ENCODE measurements at regions not wholly inside any gene's neighbourhood (a gene's known extent, or its start where the extent isn't known, plus 50 kb on each side); places are given as distances from the start of the nearest gene placed in this dataset.
"Not testable (repeated sequence)": the region's sequence is repeated elsewhere in the genome, so short reads cannot be mapped to it uniquely, and the experiment has no call there.

DNA sequence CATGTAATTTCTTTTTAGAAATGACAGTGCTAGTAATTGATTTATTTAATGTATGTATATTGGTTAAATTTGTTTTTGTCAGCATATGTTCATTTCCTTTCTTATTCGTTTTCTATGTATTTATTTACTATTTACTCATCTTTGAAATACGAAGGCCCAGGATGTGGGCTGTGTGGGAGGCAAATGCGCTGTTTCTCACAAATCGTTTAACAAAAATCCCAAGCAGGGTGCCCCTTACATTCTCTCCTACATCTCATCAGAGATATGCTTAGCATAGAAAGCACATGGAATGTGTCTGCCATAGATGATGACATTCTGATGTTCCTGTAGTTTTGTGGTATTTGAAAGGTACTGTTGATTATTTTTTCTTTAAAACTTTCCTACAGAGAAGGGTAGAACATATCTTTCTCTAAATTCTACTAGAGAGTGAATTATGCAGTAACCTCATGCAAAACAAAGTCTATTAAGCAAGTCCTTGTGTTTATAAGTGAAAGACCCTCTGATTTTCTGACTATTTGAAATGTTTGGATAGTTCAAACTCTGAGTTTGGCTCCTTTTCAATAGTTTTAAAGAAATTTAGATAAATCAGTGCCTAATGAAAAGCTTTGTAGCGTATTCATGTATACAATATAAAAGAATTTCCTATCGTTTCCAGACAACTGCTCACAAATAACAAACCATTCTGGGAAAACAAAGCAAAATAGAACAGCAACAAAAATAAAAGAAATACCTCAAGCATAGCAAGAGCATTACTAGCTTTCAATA is 111.1 kb upstream of the VGLL3 start:
- no peak for DNase-seq

DNA sequence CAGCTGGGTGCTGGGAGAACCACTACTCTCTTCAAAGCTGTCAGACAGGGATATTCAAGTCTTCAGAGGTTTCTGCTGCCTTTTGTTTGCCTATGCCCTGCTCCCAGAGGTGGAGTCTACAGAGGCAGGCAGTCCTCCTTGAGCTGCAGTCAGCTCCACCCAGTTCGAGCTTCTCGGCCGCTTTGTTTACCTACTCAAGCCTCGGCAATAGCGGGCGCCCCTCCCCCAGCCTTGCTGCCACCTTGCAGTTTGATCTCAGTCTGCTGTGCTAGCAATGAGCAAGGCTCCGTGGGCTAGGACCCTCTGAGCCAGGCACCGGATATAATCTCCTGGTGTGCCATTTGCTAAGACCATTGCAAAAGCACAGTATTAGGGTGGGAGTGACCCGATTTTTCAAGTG is 106.8 kb upstream of the VGLL3 start:
- not testable (repeated sequence) for DNase-seq

DNA sequence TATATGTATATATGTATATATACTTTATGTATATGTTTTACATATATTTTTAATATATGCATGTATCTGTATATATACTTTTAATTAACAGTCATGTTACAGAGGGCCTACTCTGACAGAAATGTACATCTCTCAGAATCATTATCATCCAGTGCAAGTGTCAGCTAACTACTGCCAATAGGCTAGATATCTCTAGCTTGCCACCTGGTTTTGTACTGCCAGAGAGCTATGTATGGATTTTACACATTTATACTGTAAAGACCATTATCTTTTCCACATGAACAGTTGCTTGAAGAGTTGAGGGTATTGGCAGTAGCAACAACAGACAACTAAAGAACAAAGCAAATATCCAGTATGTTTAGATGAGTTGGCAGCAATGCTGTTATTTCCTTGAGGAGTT is 99.7 kb upstream of the VGLL3 start:
- DNase-seq: no peak

DNA sequence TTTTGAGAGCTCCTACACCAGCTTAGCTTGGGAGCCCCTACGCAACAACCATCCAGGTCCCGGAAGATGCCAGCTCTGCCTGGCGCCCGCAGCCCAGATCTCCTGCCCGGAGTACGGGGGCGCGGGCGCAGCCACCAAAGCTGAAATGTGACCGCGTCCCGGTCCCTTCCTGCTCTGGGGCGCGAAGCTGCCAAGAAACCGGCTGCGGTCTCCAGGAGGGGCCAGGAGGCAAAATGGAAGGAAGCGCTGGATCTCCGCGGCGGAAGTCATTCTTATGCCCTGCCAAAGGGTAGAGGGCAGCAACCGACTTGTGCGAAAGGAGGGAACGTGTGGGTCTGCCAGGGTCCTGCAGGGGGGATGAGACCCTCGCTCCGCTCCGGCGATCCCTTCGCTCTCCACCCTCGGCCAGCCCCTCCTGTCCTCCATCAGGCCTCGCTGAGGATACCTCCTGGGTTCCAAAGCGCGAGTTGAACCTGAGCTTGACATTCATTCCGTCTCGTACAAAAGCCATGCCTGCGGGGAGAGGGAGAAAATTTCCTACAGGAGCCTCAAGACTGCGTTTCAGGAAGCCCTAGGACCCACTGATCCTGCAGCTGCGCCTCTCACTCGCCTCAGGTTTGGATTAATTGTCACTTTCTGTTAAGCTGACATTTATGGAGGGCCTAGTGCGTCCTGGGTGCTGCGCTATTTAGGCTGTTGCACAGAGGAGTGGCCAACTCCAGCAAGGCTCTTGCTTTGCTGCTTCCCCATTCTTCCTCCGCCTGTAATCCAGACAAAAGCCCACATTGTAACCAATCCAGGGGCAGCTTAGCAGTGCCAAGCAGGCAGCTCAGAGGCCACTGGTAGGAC is 98.3 kb upstream of the VGLL3 start:
- DNase-seq: peak; percentile 88

DNA sequence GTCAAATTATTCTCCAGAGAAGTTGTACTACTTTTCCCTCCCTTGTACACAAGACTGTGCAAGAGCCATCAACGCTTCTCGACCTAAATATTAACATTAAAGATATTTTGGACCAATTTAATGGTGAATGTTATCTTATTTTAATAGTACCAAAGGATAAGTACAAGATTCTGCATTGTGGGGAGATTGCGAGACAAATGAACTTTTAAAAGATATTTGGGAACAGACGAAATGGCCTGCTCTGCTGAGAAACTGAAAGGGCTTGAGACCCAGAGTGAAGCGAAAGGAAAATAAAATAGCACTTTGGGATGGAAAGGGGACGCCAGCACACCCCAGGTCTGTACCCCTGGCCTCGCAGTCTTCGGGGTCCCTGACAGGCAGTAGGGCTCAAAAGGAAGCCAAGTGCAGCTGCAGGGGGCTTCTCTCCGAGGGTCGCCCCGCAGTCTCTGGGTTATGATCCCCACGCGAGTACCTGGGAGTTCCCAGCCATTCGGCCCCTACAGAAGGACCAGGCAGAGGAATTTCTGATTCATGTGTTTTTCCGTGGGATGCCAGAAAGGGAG is 97.6 kb upstream of the VGLL3 start:
- no peak for DNase-seq

DNA sequence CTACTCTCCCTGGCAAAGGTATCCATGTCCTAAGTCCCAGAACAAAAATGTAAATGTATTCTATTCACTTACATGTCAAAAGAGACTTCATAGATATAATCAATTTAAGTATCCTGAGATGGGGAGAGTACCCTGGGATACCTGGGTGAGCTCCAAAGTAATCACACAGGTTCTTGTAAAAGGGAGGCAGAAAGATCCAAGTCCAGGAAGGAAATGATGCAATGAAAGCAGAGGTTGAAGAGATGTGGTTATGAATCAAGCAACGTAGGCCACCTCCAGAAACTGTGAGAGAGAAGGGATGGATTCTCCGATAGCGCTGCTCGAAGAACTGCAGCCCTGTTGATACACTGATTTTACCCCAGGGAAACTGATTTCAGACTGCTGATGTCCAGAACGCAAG is 93.9 kb upstream of the VGLL3 start:
- DNase-seq: no peak

DNA sequence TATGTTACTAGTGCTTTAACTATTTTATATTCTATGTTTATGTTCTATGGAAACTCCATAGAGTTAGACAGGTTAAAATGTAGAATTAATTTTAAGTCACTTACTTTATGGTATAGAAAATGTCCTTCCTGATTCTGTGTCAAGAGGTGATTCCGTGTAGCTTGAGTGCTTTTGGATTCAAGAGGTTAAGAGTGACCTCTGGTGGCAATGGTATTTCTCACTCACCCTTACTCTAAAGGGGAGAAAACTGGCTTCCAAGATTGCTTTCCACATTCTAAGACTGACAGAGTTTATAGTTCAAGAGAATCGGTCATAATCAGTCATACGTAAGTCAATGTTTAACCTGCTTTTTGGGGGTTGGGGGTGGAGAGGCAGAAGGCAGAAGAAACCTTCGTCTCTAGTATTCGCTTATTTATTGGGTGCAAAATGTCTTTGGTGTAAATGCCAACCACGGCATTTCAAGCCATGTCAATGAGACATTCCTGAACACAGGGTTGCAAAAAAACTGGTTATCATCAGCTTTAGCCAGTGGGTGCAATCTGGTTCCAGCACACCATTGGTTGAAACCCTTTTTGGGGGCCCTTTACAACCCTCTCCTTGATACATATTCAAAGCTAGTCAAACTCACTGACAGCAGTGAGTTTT is 92.0 kb upstream of the VGLL3 start:
- no peak for DNase-seq

DNA sequence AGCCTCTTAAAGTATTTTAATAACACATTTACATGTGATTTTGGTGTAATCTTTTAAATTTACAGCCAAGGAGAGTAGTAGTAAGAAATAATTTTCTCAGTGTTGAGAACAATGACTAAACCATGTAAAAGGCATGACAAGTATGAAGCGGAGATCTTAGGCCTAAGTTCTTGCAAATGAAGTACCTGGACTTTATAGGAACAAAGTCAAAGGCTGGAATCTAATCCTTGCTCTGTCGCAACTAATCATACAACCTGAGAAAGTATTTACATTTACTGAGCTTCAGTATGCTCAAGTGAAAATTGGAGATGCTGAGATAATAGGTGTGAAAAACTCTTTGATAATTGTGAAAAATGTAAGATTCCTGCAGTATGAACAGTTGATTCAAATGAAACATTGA is 86.4 kb upstream of the VGLL3 start:
- DNase-seq: no peak

DNA sequence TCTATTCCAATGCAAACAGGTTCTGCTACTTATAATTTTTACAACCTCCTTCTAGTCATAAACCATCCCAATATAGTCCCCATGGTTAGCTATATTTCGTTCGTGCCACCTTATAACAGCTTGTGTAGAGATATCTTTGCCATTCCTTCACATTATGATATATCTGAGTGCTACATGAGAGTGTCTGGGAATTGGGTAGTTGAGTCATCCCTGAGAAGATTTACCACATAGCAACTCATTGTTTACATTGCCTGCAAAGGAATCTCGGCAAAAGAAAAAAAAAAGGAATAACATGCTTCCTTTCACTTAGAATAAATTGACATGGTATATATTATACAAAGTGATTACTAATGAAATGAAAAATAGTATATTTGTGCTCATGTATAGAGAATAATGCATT is 86.0 kb upstream of the VGLL3 start:
- DNase-seq: no peak

DNA sequence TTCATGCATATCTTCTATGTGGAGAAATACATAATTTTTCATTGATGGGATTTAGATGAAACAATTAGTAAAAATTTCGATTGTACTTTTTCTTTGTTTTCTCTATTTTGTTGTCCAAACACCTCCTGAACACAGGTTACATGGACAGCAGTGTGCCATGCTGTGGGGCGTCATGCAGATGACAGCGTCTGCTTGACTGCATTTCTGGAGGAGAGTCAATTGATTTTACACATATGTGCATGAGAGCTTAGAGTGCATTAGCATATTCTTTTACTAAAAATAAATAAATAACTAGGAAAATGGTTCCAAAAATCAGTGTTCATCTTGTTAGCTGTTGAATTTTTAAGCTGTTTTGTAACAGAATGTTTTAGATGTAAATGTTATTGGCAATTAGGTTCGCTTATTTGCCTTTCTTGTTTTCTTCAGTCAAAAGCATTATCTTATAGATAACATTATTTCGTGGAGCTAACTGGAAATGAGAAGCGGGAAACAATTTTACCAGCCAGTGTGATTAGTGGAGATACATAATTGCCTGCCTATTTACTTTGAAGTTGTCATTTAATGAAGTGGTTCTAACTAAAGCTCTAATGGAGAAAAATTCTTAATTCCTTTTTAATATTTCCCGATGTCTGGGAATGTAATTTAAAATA is 82.7 kb upstream of the VGLL3 start:
- no peak for DNase-seq

DNA sequence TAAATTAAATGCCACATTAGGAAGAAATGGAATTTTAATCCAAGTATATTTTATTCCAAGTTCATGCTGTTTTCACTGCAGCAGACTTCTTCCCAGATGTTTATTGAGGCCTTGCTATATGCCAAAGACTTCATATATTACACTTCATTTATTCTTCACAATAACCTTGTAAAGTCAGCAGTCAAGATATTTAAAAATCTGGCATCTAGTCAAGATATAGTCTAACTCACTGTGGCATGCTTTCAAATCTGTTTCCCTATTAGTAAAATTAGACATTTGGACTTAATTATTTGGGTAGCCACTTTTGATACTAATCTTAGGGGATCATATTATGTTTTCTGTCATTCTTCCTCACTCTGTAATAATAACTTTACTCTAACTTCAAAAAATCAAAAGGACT is 81.5 kb upstream of the VGLL3 start:
- no peak for DNase-seq

DNA sequence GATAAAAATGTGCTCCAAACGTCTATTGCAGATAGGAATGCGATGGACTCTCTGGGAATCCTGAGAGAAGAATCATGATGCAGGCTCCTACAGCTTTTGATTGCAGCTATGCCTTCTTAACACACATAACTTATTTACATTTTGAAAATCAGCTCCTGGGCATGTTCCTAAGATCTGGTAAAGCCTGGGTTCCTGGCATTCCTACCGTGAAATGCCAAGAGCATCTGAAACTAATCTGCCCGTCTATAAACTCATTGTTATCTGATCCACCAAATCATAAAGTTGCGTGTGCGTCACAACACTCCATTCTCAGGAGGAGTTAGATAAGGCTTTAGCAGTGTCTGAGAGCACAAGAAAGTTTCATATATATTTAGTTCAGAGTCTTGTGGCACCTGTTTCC is 79.0 kb upstream of the VGLL3 start:
- no peak for DNase-seq

DNA sequence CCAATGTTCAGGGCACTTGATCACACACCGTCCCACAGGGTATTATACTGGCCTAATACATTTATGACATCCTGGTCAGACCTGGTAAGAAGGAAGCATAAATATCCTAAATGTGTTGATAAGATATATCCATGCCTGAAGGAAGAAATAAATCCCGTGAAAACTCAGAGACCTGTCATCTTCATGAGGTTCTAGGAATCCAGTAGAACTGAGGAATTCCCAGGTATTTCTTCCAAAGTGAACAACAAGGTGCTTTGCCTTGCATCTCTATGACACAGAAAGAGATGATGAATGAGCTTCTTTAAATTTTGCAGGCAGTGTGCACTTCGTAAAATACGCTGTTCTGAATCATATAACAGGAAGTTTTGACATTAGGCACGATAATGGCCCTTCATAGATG is 78.1 kb upstream of the VGLL3 start:
- no peak for DNase-seq

DNA sequence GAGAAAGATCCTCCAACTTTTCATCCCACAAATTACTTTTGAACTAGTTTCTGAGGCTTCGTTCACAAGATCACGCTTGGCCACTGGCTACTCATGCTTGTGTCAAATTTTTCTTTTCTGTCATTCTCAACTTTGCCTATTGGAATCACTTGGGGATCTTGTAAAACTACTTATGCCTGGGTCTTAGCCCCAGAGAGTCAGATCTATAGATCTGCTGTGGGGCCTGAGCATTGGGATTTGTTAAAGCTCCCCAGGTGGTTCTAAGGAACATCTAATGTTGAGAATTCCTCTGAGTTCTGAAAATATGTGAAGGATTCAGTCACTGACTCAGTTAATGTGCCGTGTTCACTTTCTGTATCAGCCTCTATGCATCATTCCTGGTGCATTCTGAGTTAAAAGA is 71.7 kb upstream of the VGLL3 start:
- DNase-seq: no peak

DNA sequence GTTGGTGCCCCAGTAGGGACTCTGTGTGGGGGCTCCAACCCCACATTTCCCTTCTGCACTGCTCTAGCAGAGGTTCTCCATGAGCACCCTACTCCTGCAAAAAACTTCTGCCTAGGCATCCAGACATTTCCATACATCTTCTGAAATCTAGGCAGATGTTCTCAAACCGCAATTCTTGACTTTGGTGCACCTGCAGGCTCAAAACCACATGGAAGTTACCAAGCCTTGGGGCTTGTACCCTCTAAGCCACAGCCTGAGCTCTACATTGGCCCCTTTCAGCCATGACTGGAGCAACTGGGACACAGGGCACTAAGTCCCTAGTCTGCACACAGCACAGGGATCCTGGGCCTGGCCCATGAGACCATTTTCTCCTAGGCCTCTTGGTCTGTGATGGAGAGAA is 66.5 kb upstream of the VGLL3 start:
- DNase-seq: no peak

DNA sequence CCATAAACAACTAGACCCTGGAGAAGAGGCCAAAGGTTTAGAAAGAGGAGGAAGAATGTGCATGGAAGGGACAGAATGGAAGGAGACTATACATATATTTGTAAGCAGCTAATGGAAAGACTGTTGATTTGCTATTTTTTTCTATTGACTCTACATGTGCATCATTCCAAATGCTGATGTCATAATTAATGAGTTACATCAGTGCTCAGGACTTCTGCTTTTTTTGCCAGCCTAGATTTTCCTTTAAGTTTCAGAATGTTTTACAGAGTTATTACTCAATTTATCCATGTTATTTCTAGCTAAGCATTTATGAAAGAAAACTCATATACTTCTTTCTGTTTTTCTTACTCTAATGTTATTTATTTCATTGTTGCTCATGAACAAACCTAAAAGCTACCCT is 62.6 kb upstream of the VGLL3 start:
- no peak for DNase-seq

DNA sequence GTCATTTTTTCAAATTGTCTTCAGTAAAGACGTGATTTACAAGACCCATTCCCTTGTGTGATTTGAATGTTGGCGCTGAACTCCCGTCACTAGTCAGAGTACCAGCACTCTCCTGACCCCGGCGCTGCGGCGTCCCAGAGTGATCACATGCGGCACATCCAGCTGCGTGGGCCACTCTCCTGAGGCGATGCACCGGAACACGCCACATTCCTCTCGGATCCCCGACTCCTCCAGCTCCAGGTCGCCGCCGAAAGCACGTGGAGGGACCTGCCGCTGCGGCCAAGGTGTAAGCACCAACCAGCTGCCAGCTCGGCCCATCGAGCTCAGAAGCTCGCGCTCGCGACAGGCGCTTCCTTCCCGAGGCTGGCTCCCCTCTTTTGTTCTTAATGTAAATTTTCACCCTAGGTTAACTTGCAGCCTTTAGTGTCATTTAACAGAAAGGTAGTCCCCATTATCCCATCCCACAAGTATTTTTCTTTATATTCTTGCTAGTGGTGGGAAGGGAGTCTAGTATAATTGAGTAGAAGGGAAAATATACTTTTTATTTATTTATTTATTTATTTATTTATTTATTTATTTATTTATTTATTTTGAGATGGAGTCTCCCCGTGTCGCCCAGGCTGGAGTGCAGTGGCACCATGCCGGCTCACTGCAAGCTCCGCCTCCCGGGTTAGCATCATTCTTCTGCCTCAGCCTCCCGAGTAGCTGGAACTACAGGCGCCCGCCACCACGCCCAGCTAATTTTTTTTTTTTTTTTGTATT is 61.7 kb upstream of the VGLL3 start:
- DNase-seq: no peak

DNA sequence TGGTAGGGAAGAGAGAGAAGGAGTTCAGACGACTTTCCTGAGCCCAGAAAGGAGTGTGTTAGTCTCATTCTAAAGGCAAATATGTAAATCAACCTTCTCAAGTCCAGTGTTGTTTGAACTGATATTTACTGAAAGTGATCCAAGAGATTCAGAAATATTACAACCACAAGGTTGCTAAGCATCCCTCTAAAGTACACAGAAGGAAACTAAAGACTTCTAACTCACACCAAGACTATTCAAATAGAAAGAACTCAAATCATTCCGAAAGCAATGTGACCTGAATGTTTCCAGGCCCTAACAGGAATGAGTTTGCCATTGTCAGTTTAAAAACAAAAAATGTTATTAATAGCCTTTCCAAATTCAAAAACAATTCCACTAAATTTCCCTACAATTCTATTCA is 56.9 kb upstream of the VGLL3 start:
- no peak for DNase-seq

DNA sequence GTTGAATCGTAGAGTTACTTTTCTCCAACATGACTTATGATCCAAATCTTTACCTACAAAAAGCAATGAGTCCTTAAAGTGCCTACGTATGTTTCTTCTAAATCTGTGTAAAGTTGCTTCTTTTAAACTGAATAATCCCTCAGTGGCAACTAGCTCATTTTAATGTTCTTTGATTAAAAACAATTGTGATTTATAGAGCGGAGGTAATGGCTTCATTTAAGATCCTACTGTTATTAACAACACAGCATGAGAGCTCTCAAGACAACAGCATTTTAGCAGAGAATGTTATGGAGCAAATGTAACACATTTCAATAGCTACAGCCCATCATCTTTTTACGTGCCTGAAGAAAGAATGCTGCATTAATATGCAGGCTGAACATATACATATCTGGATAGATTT is 55.3 kb upstream of the VGLL3 start:
- no peak for DNase-seq

DNA sequence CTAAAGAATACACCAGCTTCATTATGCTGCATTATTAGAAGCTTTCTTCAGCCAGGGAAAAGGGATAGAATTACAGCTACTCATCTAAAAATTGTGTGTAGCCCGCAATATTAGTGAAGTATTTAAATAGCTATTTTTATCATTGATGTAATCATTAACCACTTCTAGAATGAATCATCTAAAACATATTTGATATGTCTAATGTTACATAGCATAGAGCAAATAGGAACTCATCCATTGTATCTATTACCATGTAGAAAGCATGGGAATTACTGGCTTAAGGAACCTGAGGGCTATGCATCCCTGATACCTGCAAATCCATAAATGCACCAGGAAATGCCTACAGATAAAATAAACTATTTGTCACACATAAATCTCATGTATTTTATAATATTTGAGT is 54.5 kb upstream of the VGLL3 start:
- no peak for DNase-seq

DNA sequence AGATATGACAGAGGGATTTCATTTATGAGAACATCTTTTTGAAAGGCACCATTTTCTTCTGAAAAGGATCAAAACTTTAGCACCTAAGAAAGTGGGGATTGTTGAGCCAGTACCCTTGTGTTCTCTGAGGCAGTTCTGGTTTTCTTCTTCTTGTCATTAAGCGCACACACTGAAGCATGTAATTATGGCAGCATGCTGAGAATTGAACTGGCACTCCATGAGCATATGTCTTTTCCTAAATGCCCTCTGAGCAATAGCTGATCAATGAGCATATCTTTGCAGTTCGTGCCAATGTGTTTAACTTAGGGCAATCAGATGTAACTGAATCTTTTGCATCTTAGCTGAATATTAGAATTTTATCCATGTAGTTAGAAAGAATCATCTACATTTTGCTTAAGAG is 53.9 kb upstream of the VGLL3 start:
- no peak for DNase-seq

DNA sequence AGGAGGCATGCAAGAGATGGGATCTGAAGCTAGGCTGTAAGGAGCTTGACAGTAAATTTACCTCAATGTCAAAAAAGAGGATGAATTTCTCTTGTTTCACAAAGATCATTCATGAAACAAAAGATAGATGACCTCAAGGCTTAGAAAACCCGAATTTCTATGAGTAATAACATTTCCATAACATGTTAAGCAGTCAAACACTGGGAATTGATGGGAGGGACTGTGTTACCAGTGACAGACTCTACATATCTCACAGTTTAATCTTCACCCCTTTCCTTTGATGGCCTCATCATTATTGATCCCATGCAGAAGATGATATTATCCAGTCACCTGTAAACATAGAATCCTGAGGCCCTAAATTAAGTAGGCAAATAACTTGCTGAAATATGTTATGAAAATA is 53.5 kb upstream of the VGLL3 start:
- no peak for DNase-seq

Data from right forelimb (tissue), 1 donor.